Inferior parietal cortex (tissue), 1 donor: ENCODE measurements at regions not wholly inside any gene's neighbourhood (a gene's known extent, or its start where the extent isn't known, plus 50 kb on each side); places are given as distances from the start of the nearest gene placed in this dataset.

Experiments
- DNase-seq: peaks from one replicate; pipeline ENCODE4 v3.0.0-alpha.2; 2016; ENCODE audit errors: extremely low spot score

DNA sequence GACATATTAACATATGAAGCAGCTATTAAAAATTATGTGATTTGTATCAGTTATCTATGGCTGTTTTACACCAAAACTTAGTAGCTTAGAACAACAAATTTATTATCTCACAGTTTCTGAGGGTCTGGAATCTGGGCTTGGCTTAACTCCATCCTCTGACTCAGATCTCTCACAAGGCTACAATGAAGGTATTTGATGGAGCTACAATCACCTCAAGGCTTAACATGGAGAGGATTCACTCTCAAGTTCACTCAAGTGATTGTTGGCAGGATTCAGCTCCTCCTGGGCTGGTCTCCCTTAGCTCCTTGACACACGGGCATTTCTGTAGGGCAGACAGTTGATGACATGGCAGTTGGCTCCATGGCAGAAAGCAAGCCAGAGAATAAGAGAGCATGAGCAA is 133.0 kb upstream of the SLC14A2 start:
- no peak for DNase-seq

DNA sequence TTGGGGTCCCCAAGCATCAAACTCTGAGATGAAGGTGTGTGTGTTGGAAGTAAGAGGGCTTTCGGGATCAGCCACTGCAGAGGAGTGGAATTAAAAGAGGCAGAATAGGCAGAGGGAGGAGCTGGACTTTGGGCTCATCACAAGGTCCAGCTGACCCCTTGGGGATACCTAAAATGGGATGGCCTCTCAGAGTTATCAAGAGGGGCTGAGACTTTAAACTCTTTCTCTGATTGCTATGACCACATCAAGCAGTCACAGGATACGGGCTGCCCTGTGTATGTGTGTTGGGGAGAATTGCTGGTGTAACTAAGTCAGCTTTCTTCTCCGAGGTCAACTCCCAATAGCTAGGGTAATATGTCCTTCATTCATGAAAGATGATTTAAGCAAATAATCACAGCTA is 127.7 kb upstream of the SLC14A2 start:
- no peak for DNase-seq

DNA sequence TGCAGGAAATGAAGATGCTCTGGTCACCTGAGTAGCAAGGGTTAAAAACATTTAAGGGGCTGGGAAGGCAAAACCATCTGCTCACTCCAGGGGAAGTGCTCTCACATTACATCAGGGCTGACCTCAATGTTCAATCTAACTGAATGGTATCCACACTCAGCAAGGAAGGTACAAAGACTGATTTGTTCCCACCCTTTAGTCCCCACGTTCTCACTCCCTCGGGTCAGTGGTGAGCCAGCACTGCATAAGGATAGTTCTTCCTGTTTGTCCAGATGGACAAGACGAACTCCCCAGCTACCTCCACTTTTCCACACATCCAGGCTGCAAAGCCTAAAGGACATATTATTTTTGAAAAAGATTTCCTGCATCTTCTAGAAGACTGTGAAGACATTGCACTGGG is 126.6 kb upstream of the SLC14A2 start:
- DNase-seq, result no peak

DNA sequence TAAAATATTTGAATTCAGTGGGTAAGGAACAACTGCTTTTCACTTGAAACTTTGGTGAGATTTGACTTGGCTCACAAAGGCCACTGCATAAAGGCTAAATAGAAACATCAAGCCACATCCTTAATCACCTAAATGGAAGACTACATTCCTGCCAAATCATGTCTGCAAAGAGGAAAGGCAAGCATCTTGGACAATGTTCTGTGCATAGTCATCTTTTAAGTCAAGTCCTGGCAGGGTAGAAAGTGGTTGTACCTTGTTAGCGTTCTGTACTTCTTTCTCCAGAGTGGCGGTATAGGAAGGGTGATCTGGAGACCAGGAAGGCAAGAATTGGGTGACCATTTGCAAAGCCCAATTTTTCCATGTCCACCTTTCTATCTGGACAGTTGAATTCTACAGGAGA is 121.4 kb upstream of the SLC14A2 start:
- DNase-seq, result no peak

DNA sequence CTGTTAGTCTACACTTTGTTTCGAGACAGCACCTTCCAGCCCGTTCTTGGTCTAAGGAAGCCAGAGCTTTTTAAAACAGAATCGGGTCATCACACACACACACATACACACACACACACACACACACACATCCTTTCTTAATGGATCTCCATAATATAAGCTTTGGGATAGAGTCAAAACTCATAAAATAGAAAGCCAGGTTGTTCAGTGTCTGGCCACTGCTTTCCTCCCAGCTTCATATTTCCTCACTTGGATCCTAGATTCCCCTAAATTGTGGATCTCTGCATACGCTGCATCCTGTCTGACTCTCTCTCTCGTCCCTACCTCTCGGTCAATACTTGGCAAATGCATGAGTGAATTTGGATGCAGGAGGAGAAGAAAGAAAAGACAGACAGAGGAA is 120.5 kb upstream of the SLC14A2 start:
- no peak for DNase-seq

DNA sequence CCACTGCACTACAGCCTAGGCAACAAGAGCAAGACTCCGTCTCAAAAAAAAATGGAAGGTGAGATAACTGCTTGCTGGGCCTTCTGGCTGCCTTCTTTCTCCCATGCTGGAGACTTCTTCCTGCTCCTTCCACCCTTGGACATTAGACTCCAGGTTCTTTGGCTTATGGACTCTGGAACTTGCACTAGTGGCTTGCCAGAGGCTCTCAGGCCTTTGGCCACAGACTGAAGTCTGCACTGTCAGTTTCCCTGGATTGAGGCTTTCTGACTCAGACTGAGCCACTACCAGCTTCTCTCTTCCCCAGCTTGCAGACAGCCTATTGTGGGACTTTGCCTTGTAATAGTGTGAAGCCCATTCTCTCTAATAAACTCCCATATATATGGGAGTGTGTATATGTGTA is 118.5 kb upstream of the SLC14A2 start:
- no peak for DNase-seq

DNA sequence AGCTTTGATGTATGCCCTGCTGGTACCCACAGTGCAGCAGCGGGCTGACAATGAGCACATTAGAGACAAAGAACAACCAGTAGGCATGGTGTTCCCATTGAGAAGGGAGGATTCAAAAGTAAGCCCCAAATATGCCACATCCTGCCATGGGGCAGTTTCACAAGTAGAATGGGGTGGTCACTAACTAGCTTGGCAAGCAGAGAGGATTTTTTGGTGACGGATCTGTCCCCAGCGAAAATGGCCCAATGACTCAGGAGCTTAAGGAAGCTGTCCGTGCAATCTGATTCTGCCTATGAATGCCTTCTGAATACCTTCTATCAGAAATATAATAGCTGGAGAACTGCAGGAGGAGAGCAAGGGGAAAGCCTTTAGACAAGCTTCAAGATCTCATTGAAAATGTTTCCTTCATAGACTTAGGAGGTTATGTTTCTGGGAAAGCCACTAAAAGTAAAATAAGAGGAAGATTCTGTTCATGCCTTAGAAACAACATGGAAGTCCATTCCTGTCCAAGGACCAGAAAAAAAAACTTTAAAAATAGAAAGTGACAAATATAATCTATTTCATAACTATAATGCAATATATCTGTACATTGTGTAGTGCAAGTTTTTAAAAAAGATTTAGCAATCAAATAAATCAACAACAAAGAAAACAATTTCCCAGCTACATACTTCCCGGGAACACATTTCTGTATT is 117.5 kb upstream of the SLC14A2 start:
- DNase-seq, result no peak

DNA sequence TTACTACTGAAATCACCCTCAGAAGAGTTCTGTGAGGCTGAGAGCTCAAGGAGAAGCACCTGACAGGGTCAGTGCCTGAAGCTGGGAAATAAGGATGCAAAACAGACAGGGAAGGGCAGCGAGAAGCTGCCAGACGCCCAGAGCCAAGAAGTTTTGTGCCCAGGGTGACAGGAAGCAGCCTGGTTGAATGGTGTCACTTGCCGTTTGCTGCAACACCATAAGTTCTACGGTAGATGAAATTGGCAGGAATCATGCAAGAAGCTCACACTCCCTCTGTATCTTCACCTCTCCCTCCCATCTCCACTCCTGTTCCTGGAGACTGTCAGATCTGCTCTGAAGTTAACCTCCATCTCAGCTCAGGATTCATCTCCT is 117.0 kb upstream of the SLC14A2 start:
- DNase-seq, result no peak

DNA sequence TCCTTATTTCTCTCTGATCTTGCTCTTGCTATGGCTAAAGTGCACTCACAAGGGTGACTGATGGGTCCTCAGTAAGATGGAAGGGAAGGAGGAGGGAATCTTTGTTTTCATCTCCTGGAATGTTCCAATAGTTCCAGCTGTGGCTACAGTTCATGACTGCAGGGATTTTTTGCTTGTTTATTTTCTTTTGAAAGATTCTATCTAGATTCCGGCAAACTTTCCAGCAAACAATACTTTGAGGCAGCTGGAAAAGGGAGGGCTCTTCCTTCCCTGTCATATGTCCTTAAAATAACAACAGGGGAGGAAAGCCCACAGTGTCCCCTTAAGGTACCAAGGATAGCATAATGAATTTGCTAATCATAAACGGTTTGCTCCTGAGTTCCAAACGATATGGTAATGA is 111.3 kb upstream of the SLC14A2 start:
- no peak for DNase-seq

DNA sequence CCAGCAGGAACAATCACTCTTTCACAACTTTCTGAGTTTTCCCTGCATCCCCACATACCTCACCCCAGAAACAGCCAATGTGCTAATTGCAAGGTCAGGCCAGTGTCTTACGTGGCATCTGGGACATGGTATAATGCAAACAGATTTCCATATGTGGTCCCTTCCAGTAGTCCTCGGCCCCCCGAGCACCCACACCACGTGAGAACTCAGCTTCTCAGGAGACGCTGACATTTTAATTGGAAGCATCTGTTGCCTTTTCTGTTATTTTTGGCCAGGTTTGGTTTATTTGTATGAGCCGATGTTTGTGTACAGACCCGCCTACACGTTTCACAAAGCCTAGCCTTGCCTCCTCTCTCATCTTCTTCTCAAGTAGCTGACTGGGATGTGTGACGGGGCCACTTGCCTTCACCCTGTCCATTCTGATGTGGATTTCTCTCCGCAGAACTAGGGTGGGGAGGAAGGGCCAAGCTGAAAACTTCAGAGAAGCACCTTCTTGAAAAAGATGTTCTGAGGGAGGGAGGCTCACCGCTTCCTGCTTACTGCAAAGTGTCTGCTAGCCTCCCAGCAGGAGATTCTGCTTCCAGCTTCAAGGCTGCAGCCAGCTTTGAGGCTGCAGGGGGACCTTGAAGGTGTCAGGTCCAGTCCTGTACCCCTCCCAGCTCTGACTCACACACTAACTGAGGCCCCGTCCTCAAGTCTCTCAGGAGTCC is 109.6 kb upstream of the SLC14A2 start:
- DNase-seq, result no peak

DNA sequence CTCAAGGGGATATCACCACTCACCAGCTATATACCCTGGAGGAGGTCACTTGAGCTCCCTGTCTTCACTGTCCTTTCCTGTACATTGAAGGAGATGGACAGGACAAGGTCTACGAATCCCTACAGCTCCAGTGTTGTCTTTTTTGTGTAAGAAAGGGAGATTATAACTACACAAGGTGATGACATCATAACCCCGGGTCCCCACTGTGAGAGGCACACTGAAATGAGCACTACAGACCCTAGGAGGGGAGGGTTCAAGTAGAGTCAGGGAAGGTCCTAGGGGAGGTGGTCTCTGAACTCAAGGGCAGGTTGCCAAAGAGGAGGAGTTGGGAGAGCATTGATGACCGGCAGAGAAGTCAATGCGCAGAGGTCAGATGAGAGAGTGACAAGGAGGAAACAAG is 108.3 kb upstream of the SLC14A2 start:
- DNase-seq, result no peak

DNA sequence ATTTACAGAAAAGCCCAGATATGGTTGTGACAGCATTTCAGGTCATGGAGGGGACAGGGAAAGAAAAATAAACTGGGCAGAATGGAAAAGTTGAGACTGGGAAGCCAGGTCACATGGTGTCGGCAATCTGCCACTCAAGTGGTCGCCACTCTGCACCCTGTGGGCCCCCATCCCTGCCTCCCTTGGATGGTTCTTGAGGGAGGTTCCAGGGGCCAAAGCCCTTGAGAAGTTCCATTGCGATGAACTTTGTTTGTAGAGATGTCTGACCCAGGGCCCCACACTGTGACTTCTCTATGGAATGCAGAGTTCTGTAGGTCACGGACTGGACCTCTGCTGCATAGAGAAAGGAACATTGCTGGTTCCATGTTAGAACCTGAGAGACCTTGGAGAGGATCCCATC is 105.7 kb upstream of the SLC14A2 start:
- no peak for DNase-seq

DNA sequence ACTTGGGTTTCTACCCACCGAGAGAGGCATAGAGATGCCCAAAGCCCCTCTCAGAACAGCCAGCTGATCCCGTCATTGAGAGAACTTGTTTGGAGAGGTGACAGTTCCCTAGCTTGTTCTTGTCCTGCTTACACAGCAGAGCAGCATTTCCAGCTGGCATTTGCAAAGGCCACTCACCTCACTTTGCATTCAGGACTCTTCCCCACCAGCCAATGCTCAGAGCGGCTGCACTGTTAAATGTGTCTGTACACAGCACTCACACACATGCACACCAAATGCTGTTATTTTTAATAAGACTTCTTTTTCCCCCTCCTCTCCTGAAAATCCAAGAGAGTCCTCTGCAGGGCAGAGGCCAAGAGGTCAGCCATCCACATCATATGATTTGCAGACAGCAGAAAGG is 104.6 kb upstream of the SLC14A2 start:
- no peak for DNase-seq

DNA sequence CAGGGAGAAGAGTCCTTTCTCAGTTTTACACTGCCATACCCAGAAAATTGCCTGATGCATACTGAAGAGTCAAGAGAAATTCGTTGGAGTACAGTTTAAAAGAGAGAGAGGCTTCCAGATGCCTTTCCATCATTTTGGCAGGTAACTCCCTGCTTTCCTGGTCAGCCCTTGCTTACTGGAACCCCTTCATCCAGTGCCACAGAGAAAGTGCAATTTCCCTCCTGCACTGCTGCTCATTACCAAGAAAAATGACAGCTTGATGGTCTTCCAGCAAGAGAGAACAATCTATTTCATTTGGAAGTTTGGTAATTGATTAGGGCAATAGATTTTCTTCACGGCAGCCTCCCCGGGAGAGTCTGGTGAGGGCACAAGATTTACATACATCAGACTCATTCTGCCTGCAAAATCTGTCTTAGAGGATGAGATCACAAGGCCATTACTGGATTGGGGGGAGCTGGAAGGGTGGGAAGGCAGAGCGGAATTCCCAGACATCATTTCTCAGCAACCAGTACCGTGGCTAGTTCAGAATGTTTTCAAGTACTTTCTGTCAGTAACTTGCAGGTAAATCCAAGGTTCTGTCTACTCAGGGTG is 102.8 kb upstream of the SLC14A2 start:
- DNase-seq, result no peak

DNA sequence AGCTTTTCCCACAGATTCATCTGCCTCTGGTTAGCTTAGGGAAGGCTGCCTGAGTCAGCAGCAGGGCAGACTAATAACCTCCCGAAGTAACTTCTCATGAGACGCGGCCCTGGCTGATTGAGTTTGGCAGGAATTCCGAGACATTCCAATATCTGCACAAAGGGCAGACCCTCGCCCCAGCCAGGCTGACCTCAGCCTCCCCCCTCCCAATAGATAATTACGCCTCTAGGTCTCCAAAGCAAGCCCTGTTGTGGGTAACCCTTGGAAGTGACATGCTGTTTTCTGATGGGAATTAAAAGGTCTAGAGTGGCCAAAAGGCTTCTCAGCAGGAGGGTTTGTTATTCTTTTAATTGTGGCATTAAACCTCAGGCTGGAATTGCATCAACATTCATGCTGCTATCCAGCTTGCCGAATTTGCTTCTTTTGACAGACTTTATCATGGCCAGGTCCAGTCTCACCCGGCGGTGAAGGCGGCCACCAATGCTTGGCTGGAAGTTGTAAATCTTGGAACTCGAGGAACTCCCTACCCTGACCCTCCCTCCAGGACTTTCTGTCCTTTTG is 98.0 kb upstream of the SLC14A2 start:
- DNase-seq, result no peak

DNA sequence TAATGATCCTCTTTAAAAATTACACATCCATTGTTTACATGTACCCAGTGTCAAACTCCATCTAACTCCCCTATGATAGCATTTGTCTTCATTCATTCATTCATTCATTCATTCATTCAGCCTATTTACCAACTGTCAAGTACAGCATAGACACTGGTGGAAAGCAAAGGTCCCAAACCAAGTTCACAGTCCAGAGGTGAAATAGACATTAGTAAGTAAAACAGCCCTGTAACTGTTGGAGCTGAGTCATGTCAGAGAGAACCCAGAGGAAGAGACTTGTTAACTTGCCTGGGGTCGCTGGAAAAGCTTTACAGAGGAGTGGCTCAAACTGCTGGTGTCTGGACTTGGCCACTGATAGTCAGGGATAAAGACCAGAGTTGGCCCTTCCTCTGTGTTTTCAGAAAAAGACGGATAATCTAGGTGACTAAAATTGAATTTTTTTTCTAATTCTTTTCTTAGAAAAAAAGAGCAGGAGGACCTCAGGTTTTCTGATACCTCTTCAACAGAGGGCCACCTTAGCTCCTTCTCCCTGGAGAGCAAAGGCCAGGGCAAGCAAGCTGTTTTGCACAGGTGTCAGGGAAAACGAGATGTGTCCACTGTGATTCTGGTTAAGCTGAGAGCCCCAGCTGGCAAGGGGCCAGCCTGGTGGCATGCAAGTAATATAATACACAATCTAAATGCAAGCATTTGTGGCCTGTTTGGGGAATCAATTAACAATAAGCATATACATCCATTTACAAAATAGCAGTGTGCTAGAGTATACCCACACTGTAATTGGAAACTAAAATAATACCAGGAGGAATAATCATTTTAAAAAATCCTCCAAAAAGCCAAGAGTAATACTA is 96.7 kb upstream of the SLC14A2 start:
- DNase-seq, result no peak

DNA sequence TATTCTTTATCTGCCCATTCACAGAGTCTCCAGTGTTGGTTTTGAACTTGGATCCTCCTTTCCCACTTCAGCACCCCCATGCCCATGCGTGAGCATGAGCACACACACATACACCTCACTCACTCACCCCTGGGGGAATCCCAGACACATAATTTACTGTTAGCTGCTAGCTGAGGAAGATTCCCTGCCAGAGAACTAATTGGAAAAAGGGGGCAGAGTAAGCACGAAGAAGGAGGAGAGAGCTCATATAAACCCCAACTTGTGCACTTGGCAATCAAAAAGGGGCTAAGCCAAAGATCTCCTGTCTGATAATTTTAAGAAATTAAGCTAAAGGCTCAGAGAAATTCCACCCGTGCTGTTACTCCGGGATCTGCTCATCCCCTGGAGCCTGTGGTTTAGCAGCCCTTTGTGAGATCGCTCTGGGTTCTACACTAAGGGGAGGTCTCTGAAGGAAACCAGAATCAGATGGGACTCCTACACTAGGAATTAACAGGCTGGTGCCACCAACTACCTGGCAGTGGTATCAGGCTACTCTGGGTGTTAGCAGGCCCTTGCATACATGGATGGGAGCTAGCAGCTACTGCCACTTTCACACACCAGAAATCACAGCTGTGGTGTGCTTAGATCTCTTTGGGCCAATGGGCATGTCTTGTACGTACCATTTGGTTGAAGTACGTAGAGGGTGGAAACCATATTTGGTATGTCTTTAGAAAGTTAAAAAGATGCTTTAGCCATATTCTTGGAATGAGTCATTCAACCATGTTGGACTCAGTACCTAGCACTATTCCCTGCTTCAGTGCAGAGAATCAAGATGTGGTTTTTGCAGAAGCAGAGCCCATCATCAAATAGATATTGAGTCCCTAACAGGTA is 95.6 kb upstream of the SLC14A2 start:
- DNase-seq, result no peak

DNA sequence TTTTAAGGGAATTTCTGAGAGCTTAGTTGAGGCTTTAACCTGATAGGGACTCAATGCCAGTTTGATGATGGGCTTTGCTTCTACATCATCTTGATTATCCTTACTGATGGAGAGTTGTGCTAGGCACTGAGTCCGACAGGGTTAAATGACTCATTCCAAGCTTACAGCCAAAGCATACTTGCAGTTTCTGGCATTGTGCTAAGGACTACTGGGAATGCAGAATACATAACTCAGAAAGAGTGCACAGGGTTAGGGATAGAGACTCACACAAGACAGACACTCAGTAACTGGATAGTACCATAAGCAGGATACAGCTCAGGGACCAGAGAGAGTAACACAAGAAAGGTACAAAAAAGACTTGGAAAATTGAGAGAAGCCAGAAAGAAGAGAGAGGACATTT is 94.1 kb upstream of the SLC14A2 start:
- DNase-seq, result no peak

DNA sequence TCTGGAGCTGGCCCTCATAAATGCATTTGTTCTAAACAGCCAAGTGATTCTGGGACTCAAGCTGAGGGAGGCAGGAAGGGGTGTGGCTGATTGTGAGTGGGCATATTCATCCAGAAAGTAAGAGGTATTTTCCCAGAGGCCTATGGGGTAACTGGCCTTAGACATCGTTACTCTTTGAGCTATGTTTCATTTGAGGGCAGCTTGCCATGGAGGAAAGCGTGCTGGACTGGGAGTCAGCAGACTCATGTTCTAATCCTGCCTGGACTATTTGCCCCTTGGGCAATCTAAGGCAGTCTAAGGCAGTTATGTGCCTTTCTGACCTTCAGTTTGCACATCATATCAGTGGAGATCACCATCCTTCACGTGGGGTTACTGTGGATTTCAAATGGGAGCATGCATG is 93.5 kb upstream of the SLC14A2 start:
- no peak for DNase-seq

DNA sequence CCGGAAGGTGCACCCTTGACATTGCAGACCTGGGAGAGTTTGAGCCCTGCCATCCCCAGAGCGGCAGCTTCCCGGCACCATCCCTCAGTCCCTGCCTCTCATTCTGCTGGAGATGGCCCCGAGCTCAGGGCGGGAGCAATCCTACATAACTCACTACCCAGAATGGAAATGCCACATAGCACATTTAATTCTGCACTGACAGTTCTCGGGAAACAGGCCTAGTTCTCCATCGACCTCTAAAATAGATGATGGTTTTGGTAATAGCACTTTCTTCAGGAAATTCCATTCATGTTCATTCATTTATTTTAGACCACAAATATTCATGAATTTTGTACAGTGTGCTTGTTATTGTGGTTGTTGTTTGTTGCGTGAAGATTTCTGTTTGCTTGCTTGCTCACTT is 92.9 kb upstream of the SLC14A2 start:
- DNase-seq, result no peak

DNA sequence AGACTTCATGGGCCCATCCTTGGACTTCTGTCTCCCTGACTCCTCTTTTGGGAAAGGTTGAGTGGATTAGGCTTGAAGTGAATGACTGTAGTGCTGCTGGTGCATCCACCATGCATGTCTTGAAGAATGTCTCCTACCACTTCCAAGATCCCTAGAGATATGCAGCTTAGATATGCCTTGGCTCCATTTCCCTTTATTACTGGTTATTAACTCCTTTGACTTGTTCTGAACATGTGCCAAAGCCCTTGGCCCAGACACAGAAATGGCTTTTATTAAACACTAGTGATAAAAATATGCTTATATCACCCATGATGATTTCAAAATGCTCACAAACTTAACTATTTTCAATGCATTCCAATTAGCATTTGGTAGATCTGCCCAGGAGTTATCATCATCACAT is 90.0 kb upstream of the SLC14A2 start:
- DNase-seq, result no peak
